ENCODE measurements at regions not wholly inside any gene's neighbourhood (a gene's known extent, or its start where the extent isn't known, plus 50 kb on each side); places are given as distances from the start of the nearest gene placed in this dataset.

GRCh38 chr15:62453375-62453774 is 288.3 kb upstream of the C2CD4B start:
- DNase-seq (ENCODE audit: low spot score), result no peak
- intact Hi-C loops (cut with DNase I), result no loop called here

GRCh38 chr15:62453981-62454380 is 288.9 kb upstream of the C2CD4B start:
- intact Hi-C loops (cut with DNase I), result no loop called here

GRCh38 chr15:62454567-62455172 is 289.6 kb upstream of the C2CD4B start:
- intact Hi-C loops (cut with DNase I), result loop anchor here (5.0 kb wide), 2 partner anchors 43 to 62 kb away; partner anchors contain the start of gene TLN2

More at GRCh38 chr15:62453981-62454380, 288.9 kb upstream of the C2CD4B start:
- no peak for DNase-seq (ENCODE audit: low spot score)

GRCh38 chr15:62455441-62455921 is 290.4 kb upstream of the C2CD4B start:
- intact Hi-C loops (cut with DNase I), result loop anchor here (5.0 kb wide), 2 partner anchors 42 to 63 kb away; partner anchors contain the start of gene TLN2

More at GRCh38 chr15:62454567-62455172, 289.6 kb upstream of the C2CD4B start:
- DNase-seq (ENCODE audit: low spot score), result no peak

GRCh38 chr15:62456011-62456920 is 291.2 kb upstream of the C2CD4B start:
- intact Hi-C loops (cut with DNase I), result loop anchor here (5.0 kb wide), 2 partner anchors 41 to 64 kb away; partner anchors contain the start of gene TLN2
- no peak for DNase-seq (ENCODE audit: low spot score)

More at GRCh38 chr15:62455441-62455921, 290.4 kb upstream of the C2CD4B start:
- DNase-seq (ENCODE audit: low spot score), result no peak

GRCh38 chr15:62457100-62457499 is 292.0 kb upstream of the C2CD4B start:
- intact Hi-C loops (cut with DNase I), result loop anchor here (5.0 kb wide), 2 partner anchors 40 to 65 kb away; partner anchors contain the start of gene TLN2
- no peak for DNase-seq (ENCODE audit: low spot score)

- no peak for DNase-seq (ENCODE audit: low spot score)
- intact Hi-C loops (cut with DNase I), result loop anchor here (5.0 kb wide), 2 partner anchors 37 to 68 kb away; partner anchors contain the start of gene TLN2
Measured at GRCh38 chr15:62459875-62460274, 294.8 kb upstream of the C2CD4B start.

GRCh38 chr15:62462268-62462667 is 297.2 kb upstream of the C2CD4B start:
- DNase-seq (ENCODE audit: low spot score), result no peak
- intact Hi-C loops (cut with DNase I), result no loop called here

GRCh38 chr15:62462721-62463120 is 297.6 kb upstream of the C2CD4B start:
- intact Hi-C loops (cut with DNase I), result no loop called here

GRCh38 chr15:62464705-62465104 is 299.6 kb upstream of the C2CD4B start:
- intact Hi-C loops (cut with DNase I), result no loop called here
- DNase-seq (ENCODE audit: low spot score), result no peak

More at GRCh38 chr15:62462721-62463120, 297.6 kb upstream of the C2CD4B start:
- DNase-seq (ENCODE audit: low spot score), result no peak

GRCh38 chr15:62465173-62465572 is 300.1 kb upstream of the C2CD4B start:
- intact Hi-C loops (cut with DNase I), result no loop called here
- no peak for DNase-seq (ENCODE audit: low spot score)

GRCh38 chr15:62469478-62469873 is 304.4 kb upstream of the C2CD4B start:
- intact Hi-C loops (cut with DNase I), result no loop called here

GRCh38 chr15:62469874-62470688 is 305.0 kb upstream of the C2CD4B start:
- intact Hi-C loops (cut with DNase I), result loop anchor here (5.0 kb wide), 1 partner anchor 37 kb away; no protein-coding TSS in a partner anchor
- no peak for DNase-seq (ENCODE audit: low spot score)

More at GRCh38 chr15:62469478-62469873, 304.4 kb upstream of the C2CD4B start:
- DNase-seq (ENCODE audit: low spot score), result no peak

GRCh38 chr15:62472616-62473299 is 307.7 kb upstream of the C2CD4B start:
- DNase-seq (ENCODE audit: low spot score), result no peak
- intact Hi-C loops (cut with DNase I), result loop anchor here (5.0 kb wide), 1 partner anchor 35 kb away; no protein-coding TSS in a partner anchor

GRCh38 chr15:62474021-62474770 is 309.1 kb upstream of the C2CD4B start:
- intact Hi-C loops (cut with DNase I), result loop anchor here (5.0 kb wide), 1 partner anchor 33 kb away; no protein-coding TSS in a partner anchor
- DNase-seq (ENCODE audit: low spot score), result no peak

GRCh38 chr15:62474771-62475124 is 309.7 kb upstream of the C2CD4B start:
- no peak for DNase-seq (ENCODE audit: low spot score)
- intact Hi-C loops (cut with DNase I), result loop anchor here (5.0 kb wide), 1 partner anchor 33 kb away; no protein-coding TSS in a partner anchor

- DNase-seq (ENCODE audit: low spot score), result no peak
- intact Hi-C loops (cut with DNase I), result no loop called here
Measured at GRCh38 chr15:62475591-62475990, 310.5 kb upstream of the C2CD4B start.

GRCh38 chr15:62476163-62476562 is 311.1 kb upstream of the C2CD4B start:
- DNase-seq (ENCODE audit: low spot score), result no peak
- intact Hi-C loops (cut with DNase I), result no loop called here
